ENCODE measurements at regions not wholly inside any gene's neighbourhood (a gene's known extent, or its start where the extent isn't known, plus 50 kb on each side); places are given as distances from the start of the nearest gene placed in this dataset.

- ChIA-PET POLR2A (no interaction called here), CTCF (ENCODE audit: low intra/inter-chr PET ratio, low total read pairs) (no interaction called here)
- no TSS peak for BruUV-seq (replicated peaks)
- DNase-seq (ENCODE audit: low spot score) (no peak), ATAC-seq (no peak), FAIRE-seq (no peak)
- H2AFZ ChIP-seq (ENCODE audit: low read length), result no peak overlapping the region
- no peaks in the 10 kb centered on the region for H3K27me3 ChIP-seq (ENCODE audit: control insufficient read depth in 1 of 2, insufficient read depth in 2 of 2, low read length in 2 of 2)
- in situ Hi-C loops (cut with HindIII; ENCODE audit: extremely low pct_ligation_motif_present, low pct_unique_long_range_greater_than_20kb), result no loop called here
- no peak overlapping the region for H3K9ac ChIP-seq (ENCODE audit: insufficient read depth, low read depth, low read length)
- H3K4me1 ChIP-seq (ENCODE audit: insufficient read depth, low read length), result no peaks in the 10 kb centered on the region
- H3K9me3 ChIP-seq (ENCODE audit: low read length), result peaks cover 10% of the 10 kb centered on the region; the same call in 1 of the 2 replicates
- H3K27ac ChIP-seq (ENCODE audit: extremely low read length, insufficient read depth, low read length), result no peak overlapping the region
- H3K36me3 ChIP-seq (replicated peaks in 1 of 2; ENCODE audit: control insufficient read depth in 1 of 2, insufficient read depth in 2 of 2, low read length in 2 of 2), result no peaks in the 10 kb centered on the region
- intact Hi-C loops (cut with micrococcal nuclease; ENCODE audit: unreplicated experiment), result no loop called here
- no peaks in the 10 kb centered on the region for H4K20me1 ChIP-seq (ENCODE audit: insufficient read depth, low read length)
- H3K4me3 ChIP-seq (replicated peaks in 1 of 3; ENCODE audit: insufficient read depth in 1 of 3, low read depth in 2 of 3, low read length in 3 of 3), result no peak overlapping the region
- H3K4me2 ChIP-seq (ENCODE audit: low read depth, low read length), result no peak overlapping the region
- no peaks in the 10 kb centered on the region for H3K79me2 ChIP-seq (ENCODE audit: insufficient read depth, low read length)
- no peak for TF ChIP-seq ZNF264 (CRISPR knock-in tag; IDR thresholded peaks at IDR 0.05)
- no peak for TF ChIP-seq NCOA5 (CRISPR knock-in tag; IDR thresholded peaks at IDR 0.05)
- TF ChIP-seq ZNF709 (CRISPR knock-in tag; IDR thresholded peaks at IDR 0.05), result no peak
- no peak for TF ChIP-seq ZSCAN12 (CRISPR knock-in tag; IDR thresholded peaks at IDR 0.05)
- TF ChIP-seq ZFP82 (CRISPR knock-in tag; IDR thresholded peaks at IDR 0.05; ENCODE audit: borderline replicate concordance), result no peak
- no peak for TF ChIP-seq ZNF253 (CRISPR knock-in tag; IDR thresholded peaks at IDR 0.05; ENCODE audit: borderline replicate concordance)
- no peak for TF ChIP-seq FOXP4 (CRISPR knock-in tag; IDR thresholded peaks at IDR 0.05)
- TF ChIP-seq ZNF563 (CRISPR knock-in tag; IDR thresholded peaks at IDR 0.05), result no peak
- no peak for TF ChIP-seq ZNF432 (CRISPR knock-in tag; IDR thresholded peaks at IDR 0.05; ENCODE audit: borderline replicate concordance)
- TF ChIP-seq ZNF496 (CRISPR knock-in tag; IDR thresholded peaks at IDR 0.05; ENCODE audit: insufficient replicate concordance), result no peak
- TF ChIP-seq CSRNP1 (CRISPR knock-in tag; IDR thresholded peaks at IDR 0.05), result no peak
- TF ChIP-seq GPN1 (CRISPR knock-in tag; IDR thresholded peaks at IDR 0.05; ENCODE audit: borderline replicate concordance), result no peak
- TF ChIP-seq KMT2B (CRISPR knock-in tag; IDR thresholded peaks at IDR 0.05), result no peak
- no peak for TF ChIP-seq BCLAF1 (IDR thresholded peaks at IDR 0.05)
- no peak for TF ChIP-seq U2AF2 (IDR thresholded peaks at IDR 0.05; ENCODE audit: low read depth, low read length)
- TF ChIP-seq ZNF468 (CRISPR knock-in tag; IDR thresholded peaks at IDR 0.05), result no peak
- no peak for TF ChIP-seq NFKB2 (CRISPR knock-in tag; IDR thresholded peaks at IDR 0.05; ENCODE audit: borderline replicate concordance)
- WGBS (ENCODE audit: low lambda C conversion rate), result 9% methylated on average over 3 of the region's 3 CpGs
These were observed 467.1 kb upstream of the THBS1 start for GRCh38 chr15:39113741-39114140.
